Neutrophil (primary cell): ENCODE measurements at regions not wholly inside any gene's neighbourhood (a gene's known extent, or its start where the extent isn't known, plus 50 kb on each side); places are given as distances from the start of the nearest gene placed in this dataset.

Experiments used
- H3K27ac ChIP-seq: fragments of 200-600 bp; sonication (generic); 2 replicates; pipeline ENCODE4 v1.5.1; 2016; ENCODE audit warnings: mild to moderate bottlenecking, moderate library complexity
- H3K27me3 ChIP-seq: fragments of 200-600 bp; sonication (generic); 2 replicates; pipeline ENCODE4 v1.6.0; 2016; ENCODE audit warnings: mild to moderate bottlenecking
- H3K36me3 ChIP-seq: fragments of 200-600 bp; sonication (generic); 2 replicates; pipeline ENCODE4 v1.5.1; 2017
- H3K4me1 ChIP-seq, 2 experiments: fragments of 200-600 bp in 1 of 2; sonication (generic) in 1 of 2; 1 replicate in 1 of 2; 2 replicates in 1 of 2; pipeline versions ENCODE4 v1.5.1 to v1.6.1; 2013 to 2016; ENCODE audit warnings: low read depth in 1 of 2, low read length in 1 of 2, mild to moderate bottlenecking in 1 of 2, moderate library complexity in 1 of 2; ENCODE audit not compliant: control insufficient read depth in 1 of 2, insufficient read depth in 1 of 2
- H3K4me3 ChIP-seq, 2 experiments: fragments of 200-600 bp in 1 of 2; sonication (generic) in 1 of 2; 1 replicate in 1 of 2; 2 replicates in 1 of 2; pipeline ENCODE4 v1.5.1; 2013 to 2016; ENCODE audit warnings: low read depth in 1 of 2, low read length in 1 of 2, mild to moderate bottlenecking in 1 of 2, moderate library complexity in 1 of 2
- H3K9me3 ChIP-seq: fragments of 200-600 bp; sonication (generic); 2 replicates; pipeline ENCODE4 v1.5.1; 2016
- TF ChIP-seq, protein P1 (sequence below): fragments of 200-600 bp; sonication (generic); IDR thresholded peaks from 2 replicates; pipeline ENCODE4 v1.5.1; 2016; ENCODE audit warnings: antibody characterized with exemption

DNA sequence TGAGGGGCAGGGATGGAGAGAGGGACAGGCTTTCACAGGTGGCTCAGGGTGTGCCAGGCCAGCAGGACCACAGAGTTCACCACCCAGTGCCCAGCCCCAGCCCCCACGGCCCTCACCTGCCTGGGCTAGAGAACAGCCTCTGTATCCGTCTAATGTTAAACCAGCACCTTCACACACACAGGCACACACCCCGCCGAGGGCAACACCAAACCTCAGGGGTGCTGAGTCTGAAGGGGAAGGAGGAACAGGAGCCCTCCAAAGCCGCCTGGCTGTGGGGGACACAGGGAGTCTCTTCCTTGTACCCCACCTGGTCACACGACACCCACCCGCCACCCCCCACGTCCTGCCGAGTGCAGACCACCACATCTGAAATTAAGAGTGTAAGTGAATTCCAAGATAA, 205.8 kb upstream of the SALL3 start:
- no peaks in the 10 kb centered on the region for H3K4me1 ChIP-seq
- TF ChIP-seq, protein P1, sequence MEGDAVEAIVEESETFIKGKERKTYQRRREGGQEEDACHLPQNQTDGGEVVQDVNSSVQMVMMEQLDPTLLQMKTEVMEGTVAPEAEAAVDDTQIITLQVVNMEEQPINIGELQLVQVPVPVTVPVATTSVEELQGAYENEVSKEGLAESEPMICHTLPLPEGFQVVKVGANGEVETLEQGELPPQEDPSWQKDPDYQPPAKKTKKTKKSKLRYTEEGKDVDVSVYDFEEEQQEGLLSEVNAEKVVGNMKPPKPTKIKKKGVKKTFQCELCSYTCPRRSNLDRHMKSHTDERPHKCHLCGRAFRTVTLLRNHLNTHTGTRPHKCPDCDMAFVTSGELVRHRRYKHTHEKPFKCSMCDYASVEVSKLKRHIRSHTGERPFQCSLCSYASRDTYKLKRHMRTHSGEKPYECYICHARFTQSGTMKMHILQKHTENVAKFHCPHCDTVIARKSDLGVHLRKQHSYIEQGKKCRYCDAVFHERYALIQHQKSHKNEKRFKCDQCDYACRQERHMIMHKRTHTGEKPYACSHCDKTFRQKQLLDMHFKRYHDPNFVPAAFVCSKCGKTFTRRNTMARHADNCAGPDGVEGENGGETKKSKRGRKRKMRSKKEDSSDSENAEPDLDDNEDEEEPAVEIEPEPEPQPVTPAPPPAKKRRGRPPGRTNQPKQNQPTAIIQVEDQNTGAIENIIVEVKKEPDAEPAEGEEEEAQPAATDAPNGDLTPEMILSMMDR = no peak
- no peaks in the 10 kb centered on the region for H3K36me3 ChIP-seq
- H3K27me3 ChIP-seq = peaks cover 15% of the 10 kb centered on the region
- no peak overlapping the region for H3K27ac ChIP-seq
- H3K9me3 ChIP-seq = no peaks in the 10 kb centered on the region
- no peak overlapping the region for H3K4me3 ChIP-seq

DNA sequence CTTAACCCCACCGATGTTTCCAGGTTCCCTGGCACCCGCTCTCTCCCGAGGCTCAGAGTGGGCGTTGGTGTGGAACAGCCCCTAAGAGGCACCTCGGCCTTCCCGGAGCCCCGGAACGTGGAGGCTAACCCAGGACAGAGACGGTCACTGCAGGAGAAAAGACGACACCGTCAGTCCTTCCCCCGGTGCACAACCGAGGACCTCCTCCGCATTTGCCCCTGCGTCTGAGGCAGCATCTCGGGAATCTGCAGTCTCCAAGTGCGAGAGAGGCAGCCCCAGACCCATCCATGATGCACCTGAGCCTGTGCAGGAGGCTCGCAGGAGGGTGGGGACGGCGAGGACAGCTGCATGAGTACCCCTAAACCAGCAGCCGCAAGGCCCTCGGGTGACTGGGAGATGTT, 204.9 kb upstream of the SALL3 start:
- TF ChIP-seq, protein P1 = no peak
- Histone ChIP-seq H3K4me3 (no peak overlapping the region), H3K4me1 (no peaks in the 10 kb centered on the region), H3K36me3 (no peaks in the 10 kb centered on the region), H3K27me3 (peaks cover 6% of the 10 kb centered on the region), H3K27ac (no peak overlapping the region), H3K9me3 (no peaks in the 10 kb centered on the region)

DNA sequence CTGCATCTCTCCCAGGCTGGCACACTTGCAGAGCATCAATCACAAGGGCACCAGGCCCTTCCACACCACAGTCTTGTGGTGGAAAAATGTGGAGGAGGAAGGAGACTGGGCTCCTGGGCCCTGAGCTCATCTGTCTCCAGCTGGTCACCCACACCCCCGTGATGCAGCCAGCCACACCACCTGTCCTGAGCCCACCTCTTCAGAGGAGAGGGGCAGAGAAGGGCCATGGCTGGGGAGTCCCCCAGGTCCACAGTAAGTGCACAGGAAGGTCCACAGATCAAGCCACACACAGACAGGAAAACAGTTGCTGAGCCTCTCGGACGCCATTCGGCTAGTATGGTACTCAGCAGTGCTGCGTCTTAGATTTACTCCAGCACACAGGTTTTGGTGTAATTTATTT, 203.5 kb upstream of the SALL3 start:
- Histone ChIP-seq H3K9me3 (no peaks in the 10 kb centered on the region), H3K27me3 (no peaks in the 10 kb centered on the region), H3K4me1 (no peaks in the 10 kb centered on the region), H3K36me3 (no peaks in the 10 kb centered on the region), H3K27ac (no peak overlapping the region), H3K4me3 (no peak overlapping the region)
- TF ChIP-seq, protein P1 = no peak

DNA sequence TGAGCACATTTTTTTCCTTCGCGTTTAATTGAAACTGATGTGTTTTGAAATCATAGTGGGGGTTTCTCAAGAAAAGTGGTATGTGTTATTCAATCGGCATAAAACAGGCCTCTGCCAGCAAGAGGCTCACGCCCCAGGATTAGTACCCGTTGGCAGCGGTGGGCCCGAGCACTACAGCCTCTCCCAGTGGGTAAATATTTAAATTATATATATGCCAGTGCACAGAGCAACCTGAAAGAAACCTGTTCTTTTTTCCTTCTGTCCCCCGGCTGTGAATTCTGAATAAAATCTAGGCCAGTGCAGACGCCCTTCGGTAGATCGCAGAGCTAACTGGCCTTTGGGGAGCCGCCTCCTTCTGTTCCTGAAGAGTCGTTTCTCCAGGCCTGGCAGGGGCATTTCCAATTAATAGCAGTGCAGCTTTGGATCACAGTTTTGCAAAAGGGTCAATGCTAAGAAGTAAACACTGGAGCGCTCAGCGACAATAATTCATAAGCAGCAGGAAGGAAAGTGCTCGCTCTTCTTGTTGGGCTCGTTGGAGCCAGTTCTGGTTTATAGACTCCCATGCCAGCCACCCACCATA, 202.8 kb upstream of the SALL3 start:
- no peak overlapping the region for H3K4me3 ChIP-seq
- H3K27me3 ChIP-seq = no peaks in the 10 kb centered on the region
- H3K9me3 ChIP-seq = no peaks in the 10 kb centered on the region
- TF ChIP-seq, protein P1 = no peak
- H3K27ac ChIP-seq = no peak overlapping the region
- H3K36me3 ChIP-seq = no peaks in the 10 kb centered on the region
- H3K4me1 ChIP-seq = no peaks in the 10 kb centered on the region

DNA sequence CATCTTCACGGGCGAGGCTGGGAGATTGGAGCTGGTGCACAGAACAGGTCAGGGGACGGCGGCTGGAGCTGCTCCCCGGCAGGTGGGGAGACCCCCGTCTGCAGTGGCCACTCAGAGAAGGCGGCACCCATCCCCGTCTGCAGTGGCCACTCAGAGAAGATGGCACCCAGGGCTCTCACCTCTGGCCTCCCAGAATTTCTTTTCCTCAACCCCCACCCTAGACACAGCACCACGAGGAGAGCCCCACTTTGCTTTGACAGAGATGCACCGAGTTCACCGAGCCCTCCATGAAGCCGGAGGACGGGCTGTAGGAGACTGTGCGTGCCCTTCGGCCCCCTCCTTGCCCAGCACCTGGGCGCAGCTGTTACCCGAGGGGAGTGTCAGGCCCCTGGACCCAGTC, 201.6 kb upstream of the SALL3 start:
- H3K4me1 ChIP-seq = no peaks in the 10 kb centered on the region
- no peak overlapping the region for H3K27ac ChIP-seq
- no peak overlapping the region for H3K4me3 ChIP-seq
- no peaks in the 10 kb centered on the region for H3K27me3 ChIP-seq
- TF ChIP-seq, protein P1 = no peak
- no peaks in the 10 kb centered on the region for H3K36me3 ChIP-seq
- no peaks in the 10 kb centered on the region for H3K9me3 ChIP-seq

DNA sequence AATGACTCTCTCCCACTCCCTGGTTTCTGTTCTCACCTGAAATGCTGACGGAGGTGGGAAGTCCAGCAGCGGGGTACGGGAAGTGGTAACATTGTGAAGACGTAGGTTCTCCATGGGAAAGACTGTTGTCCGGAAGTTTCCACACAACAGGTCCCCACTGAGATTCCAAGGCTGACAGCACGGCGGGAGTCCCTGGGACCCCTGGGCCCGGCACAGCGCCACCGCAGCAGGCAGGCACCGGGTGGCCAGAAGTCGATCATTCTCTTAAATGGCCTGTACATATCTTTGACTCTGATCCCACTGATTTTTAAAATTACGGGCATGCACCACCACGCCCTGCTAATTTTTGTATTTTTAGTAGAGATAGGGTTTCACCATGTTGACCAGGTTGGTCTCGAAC, 201.0 kb upstream of the SALL3 start:
- Histone ChIP-seq H3K4me3 (no peak overlapping the region), H3K27ac (no peak overlapping the region), H3K9me3 (no peaks in the 10 kb centered on the region), H3K4me1 (no peaks in the 10 kb centered on the region), H3K36me3 (no peaks in the 10 kb centered on the region), H3K27me3 (no peaks in the 10 kb centered on the region)
- TF ChIP-seq, protein P1 = no peak
